ENCODE measurements at regions not wholly inside any gene's neighbourhood (a gene's known extent, or its start where the extent isn't known, plus 50 kb on each side); places are given as distances from the start of the nearest gene placed in this dataset.
"Not testable (repeated sequence)": the region's sequence is repeated elsewhere in the genome, so short reads cannot be mapped to it uniquely, and the experiment has no call there.

DNA sequence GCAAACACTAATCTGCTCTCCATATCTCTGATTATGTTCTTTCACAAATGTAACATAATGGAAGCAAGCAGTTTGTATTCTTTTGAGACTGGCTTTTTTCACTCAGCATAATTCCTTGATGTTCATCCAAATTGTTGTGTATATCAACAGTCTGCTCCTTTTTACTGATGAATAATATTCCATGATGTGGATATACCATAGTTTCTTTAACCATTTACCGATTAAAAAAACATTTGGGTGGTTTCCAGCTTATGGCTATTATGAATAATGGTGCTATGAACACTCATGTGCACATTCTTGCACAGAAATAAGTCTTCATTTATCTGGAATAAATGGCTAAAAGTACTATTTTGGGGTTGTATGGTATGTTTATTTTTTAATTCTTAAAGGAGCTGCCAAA, 708.9 kb downstream of the RFPL4B start:
- DNase-seq = no peak

DNA sequence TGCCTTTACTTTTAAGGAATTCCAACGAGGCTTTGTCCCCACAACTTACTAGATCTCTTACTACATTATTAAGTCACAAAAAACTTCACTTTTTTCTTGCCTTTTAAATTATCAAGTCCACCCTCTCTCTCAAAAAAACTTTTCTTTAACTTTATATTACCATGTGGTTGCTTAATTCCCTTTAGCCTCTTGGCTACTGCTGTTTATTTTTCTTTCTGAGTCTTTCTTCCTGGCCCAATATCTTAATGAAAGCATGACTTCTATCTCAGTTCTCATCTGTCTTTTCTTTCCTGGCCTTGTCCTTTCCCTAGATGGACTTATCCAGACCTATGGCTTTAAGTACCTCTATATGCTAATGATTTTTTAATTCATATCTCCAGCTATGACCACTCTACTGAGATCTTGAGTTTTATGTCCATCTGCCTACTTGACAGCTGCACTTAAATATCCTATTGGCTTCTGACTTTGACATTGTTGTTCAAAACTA, 710.5 kb downstream of the RFPL4B start:
- no peak for DNase-seq

GRCh38 chr6:113060664-113061063, 713.5 kb downstream of the RFPL4B start:
- DNase-seq = no peak

- no peak for DNase-seq
Measured at GRCh38 chr6:113065611-113066010, 718.5 kb downstream of the RFPL4B start.

DNA sequence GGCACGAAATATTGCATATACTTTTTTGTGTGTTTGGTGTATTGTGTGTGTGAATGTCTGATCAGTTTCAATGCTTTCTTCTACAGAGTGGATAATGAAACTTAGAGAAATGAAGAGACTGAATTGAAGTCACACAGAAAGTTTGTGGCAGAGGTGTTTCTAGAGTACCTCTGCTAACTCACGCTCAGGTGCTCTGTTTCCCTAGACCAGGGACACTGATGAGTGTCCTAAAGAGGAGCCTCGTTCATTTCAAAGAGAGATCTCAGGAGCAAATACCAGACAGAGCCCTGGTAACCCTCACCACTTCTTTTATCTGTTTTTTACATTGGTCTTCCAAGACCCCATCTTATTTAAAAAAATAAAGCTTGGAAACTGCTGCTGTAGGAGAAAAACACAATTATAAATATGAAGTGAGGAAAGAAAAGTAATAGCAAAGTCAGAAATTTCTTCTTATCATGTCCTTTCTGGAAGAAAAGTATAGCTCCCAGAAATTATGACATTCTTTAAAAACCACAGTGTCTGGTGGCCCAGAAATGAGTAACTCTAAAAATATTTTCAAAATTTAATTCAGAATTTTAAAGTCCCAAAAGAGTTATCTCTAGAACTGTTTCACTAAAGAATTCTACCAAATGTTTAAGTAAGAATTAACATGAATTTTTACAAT, 720.6 kb downstream of the RFPL4B start:
- DNase-seq = no peak

GRCh38 chr6:113068570-113068969, 721.4 kb downstream of the RFPL4B start:
- no peak for DNase-seq

GRCh38 chr6:113070681-113071080, 723.6 kb downstream of the RFPL4B start:
- DNase-seq = not testable (repeated sequence)

DNA sequence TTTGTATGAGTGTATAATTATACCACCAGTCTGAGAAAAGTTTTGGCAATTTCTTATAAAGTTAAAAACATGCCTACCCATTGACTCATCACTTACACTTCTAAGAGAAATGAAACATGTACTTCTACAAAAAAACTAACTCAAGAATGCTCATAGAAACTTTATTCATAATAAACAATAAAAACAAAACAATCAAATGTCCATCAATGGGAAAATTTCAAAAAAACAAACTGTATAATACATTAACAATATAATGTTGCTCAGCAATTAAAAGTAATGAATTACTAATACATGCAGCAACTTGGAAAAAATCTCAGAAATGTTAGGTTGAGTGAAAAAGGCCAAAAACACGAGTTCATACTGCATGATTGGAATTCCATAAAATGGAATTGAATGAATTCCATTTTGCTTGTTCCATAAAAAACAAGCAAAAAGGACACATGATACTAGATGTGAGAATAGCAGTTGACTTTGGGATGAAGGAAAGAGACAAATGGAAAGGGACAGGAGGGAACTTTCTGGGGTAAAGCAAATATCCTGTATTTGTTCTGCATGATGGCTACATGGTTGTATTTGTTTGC, 726.6 kb downstream of the RFPL4B start:
- DNase-seq = no peak

- DNase-seq = no peak
Measured at GRCh38 chr6:113076116-113076515, 729.0 kb downstream of the RFPL4B start.

- DNase-seq = no peak
Measured at GRCh38 chr6:113076816-113077215, 729.7 kb downstream of the RFPL4B start.

DNA sequence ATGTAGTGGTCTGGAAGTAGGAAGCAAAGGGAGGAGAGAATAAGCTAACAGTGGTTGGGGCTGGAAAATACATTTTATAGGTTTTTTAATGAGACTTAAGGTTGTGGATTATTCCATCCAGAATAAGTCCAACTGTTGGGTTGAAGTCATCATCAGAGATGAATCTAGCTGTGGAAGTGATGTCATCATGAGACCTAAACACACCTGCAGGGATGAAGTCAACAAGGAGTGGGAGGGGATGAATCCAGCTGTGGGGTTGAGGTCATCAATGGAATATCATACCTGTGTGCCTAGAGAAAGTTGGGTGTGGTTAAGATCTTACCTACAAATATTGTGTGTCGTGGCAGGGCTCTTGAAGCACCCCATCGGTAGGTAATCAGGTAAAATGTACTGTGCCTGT, 730.7 kb downstream of the RFPL4B start:
- no peak for DNase-seq

- no peak for DNase-seq
Measured at GRCh38 chr6:113078791-113079190, 731.7 kb downstream of the RFPL4B start.

- DNase-seq = no peak
Measured at GRCh38 chr6:113082745-113083144, 735.6 kb downstream of the RFPL4B start.

DNA sequence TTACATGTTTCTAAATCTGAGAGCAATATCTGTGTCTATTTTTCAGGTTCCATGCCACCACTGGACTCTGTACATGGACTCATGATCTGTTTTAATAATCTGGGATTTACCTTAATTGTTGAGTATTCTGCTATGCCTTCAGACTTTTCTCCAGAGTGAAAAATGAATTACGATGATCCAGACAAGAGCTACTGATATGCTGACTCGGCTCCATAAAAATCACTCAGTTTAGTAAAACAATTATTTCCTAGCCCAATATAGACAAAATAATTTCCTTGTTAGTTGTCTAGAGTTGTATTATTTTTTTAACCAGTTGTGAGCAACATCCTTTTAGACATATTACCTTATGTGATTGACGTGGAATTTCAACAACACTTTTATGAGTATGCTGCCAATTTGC, 736.8 kb downstream of the RFPL4B start:
- no peak for DNase-seq

GRCh38 chr6:113089056-113089455, 741.9 kb downstream of the RFPL4B start:
- no peak for DNase-seq

- DNase-seq = no peak
Measured at GRCh38 chr6:113092795-113093194, 745.7 kb downstream of the RFPL4B start.

DNA sequence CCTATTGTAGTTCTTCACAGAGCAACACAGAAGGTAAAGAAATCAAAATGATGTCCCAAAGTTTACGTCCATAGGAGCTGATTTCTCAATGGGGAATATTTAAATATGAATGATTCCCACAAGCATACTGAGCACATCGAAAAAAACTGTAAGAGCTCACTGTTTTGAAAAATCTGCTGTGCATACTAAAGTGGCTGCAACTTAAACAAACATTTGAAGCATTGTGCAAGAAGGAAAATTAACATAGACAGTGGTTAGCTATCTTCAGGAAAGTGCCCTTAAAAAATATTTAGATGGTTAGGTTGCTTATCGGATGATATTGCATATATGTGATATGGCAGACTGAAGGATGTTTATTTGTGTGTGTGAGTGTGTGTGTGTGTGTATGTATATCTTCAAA, 747.6 kb downstream of the RFPL4B start:
- no peak for DNase-seq

GRCh38 chr6:113095841-113096240, 748.7 kb downstream of the RFPL4B start:
- no peak for DNase-seq

- DNase-seq = no peak
Measured at GRCh38 chr6:113102761-113103160, 754.4 kb upstream of the MARCKS start.

DNA sequence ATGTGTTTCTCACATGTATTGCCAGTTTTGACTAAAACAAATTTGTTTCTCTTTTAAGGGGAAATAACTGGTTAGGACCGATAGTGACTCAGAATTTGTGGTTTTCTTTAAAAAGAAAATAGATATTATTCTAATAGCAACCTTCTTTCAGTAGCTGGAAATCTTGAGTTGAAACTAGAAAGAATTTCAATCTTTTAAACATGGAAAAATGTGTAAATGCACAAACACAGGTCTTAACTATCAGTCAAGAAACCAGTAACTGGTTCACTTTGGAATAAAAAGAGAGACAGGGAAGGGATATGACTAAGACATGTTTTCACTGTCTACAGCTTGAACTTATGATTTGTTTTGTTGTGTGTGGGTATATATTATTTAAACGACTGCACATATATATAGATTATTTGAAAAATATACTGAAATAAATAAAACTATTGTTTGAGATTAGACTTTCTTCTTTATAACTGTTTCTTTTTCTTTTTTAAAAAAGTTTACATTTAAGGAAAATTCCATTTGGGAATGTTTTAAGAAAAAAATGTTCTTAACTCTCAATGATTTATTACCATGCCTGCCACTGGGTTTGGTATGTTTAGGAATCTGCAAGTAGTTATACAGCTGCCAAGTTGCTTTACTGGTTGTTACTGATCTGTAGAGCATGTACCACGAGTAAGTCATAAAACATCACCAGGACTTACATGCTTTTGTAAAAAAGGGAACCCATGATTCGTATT, 753.3 kb upstream of the MARCKS start:
- no peak for DNase-seq

- no peak for DNase-seq
Measured at GRCh38 chr6:113104541-113104940, 752.6 kb upstream of the MARCKS start.

GRCh38 chr6:113104951-113105350, 752.2 kb upstream of the MARCKS start:
- DNase-seq = no peak

- DNase-seq = no peak
Measured at GRCh38 chr6:113110211-113110610, 746.9 kb upstream of the MARCKS start.

DNA sequence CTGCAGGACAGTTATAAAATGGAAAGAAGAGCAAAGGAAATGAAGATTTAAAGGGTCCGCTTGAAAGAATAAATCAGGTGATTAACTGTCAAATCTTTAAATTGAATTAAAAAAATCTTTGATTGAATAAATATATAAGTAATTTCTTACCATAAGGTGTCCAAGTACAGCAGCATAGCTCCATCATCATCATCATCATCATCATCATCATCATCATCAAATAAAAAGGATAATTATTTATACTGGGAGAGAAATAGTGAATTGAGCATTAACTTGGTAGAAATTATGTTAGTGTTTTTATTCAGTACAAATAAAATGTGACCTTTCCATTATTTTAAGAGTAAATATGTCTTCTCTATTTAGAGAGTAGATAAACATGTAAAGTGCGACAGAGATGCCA, 745.6 kb upstream of the MARCKS start:
- DNase-seq = no peak
